ENCODE measurements at regions not wholly inside any gene's neighbourhood (a gene's known extent, or its start where the extent isn't known, plus 50 kb on each side); places are given as distances from the start of the nearest gene placed in this dataset.

DNA sequence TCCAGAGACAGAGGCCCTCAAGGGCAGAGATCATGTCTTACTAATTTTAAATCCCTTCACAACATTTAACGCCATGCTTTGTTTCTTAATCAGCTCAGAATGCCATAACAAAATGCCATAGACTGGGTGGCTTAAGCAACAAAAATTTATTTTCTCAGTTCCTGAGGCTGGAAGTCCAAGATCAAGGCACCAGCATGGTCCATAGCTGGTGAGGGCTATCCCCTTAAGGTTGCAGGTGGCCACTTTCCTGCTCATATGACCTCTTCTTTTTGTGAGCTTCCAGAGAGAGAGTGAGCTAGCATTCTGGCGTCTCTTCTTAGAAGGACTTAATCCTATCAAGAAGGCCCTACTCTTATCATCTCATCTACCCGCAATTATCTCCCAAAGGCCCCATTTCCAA is 470.3 kb downstream of the ZNF608 start:
- H3K4me3 ChIP-seq, result no peak overlapping the region
- DNase-seq (ENCODE audit: low spot score), result no peak
- TF ChIP-seq, protein P1, sequence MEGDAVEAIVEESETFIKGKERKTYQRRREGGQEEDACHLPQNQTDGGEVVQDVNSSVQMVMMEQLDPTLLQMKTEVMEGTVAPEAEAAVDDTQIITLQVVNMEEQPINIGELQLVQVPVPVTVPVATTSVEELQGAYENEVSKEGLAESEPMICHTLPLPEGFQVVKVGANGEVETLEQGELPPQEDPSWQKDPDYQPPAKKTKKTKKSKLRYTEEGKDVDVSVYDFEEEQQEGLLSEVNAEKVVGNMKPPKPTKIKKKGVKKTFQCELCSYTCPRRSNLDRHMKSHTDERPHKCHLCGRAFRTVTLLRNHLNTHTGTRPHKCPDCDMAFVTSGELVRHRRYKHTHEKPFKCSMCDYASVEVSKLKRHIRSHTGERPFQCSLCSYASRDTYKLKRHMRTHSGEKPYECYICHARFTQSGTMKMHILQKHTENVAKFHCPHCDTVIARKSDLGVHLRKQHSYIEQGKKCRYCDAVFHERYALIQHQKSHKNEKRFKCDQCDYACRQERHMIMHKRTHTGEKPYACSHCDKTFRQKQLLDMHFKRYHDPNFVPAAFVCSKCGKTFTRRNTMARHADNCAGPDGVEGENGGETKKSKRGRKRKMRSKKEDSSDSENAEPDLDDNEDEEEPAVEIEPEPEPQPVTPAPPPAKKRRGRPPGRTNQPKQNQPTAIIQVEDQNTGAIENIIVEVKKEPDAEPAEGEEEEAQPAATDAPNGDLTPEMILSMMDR (IDR thresholded peaks at IDR 0.05), result no peak
- H3K27ac ChIP-seq, result no peak overlapping the region

DNA sequence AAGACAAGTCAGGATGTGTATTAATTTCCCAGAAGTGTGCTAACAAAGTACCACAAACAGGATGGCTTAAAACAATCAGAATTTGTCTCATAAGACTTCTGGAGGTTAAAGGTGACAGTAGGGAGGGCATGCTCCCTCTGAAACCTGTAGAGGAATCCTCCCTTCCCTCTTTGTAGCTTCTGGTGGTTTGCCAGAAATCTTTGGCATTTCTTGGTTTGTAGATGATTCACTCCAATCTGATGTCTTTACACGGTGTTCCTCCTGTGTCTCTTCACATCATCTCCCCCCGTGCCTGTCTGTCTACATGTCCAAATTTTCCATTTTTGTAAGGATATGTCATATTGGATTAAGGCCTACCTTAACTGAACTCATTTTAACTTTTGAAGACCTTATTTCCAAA is 471.5 kb downstream of the ZNF608 start:
- H3K4me3 ChIP-seq, result no peak overlapping the region
- no peak overlapping the region for H3K27ac ChIP-seq
- TF ChIP-seq, protein P1 (IDR thresholded peaks at IDR 0.05), result no peak
- DNase-seq (ENCODE audit: low spot score), result no peak

DNA sequence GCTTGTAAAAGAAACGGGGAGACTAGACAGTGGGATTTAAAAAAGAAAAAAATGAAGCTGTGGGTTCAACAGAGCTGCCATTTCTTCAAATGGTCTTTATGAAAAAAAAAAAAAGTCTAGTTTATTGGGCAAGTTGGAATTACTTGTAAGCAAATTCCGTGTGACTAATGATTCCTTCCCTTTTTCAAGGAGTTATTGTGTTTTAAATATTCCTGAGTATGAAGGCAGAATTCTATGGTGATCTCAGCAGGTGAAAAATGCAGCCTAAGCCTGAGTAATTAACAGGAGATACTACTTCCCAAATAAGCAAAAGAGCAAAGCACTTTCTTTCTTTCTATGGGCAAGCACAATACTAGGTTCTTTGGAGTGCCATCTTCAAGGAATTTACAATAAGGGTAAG is 481.9 kb downstream of the ZNF608 start:
- Histone ChIP-seq H3K4me3 (no peak overlapping the region), H3K27ac (no peak overlapping the region)
- TF ChIP-seq, protein P1 (IDR thresholded peaks at IDR 0.05), result no peak
- no peak for DNase-seq (ENCODE audit: low spot score)

DNA sequence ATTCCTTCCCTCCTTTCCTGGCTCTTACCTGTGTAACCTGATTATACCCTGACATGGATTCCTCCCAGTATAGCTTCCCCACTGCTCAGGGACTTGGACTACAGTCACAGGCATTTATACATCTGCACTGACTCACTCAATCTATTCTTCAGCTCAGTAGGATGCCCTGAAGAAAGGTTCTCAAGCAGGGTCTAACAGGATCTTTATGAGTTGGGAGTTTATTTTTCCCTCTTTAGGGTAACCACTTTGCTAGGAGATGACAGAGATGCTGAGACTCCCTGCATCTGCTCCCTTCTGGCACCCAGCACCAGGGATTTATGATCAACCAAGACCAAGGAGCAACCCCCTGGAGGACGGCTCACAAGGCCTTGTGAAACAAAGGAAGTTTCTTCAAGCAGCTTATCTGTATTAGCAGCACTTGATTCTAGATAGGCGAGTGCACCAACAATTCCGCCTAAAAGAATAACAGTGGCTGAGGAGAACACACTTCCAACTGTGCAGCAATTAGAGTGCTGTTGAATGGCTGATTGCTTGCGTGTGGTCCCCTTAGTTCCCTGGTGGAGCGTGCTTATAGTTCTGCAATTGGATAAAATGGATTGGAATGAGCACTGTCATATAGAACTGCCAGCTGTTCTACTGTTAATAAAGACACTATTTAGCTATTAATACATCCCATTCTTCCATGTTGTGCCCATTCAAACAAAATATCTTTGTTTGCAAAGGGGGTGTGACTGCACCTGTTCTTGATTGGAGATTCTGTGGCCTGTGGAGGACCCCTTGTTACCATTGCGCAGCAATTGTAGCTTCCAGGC is 482.6 kb downstream of the ZNF608 start:
- no peak for DNase-seq (ENCODE audit: low spot score)
- TF ChIP-seq, protein P1 (IDR thresholded peaks at IDR 0.05), result no peak
- Histone ChIP-seq H3K4me3 (no peak overlapping the region), H3K27ac (no peak overlapping the region)

DNA sequence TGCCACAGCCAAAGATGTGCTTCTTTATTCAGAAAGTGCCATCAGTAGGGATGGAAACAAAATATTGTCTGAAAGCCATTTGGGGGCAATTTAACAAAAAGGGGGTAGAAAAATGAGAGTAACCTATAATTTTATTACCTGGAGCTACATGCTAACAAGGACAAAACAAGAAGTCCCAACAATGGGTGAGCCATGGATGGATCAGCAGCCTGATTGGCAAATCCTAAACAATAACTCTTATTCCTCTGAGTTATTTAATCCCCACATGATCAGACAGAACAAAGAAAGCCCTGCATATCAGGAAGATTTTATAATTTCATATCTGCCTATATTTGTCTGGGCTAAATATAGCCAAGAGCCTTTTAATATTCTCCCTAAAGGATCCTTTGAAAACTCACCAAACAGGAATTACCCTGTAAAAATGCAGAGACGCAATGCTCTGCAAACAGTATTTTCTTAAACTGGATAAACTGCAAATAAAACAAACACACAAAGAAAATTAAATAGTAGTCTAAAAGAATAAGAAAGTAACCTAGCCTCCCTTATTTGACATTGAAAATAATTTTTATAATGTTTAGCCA is 483.4 kb downstream of the ZNF608 start:
- TF ChIP-seq, protein P1 (IDR thresholded peaks at IDR 0.05), result no peak
- Histone ChIP-seq H3K4me3 (no peak overlapping the region), H3K27ac (no peak overlapping the region)
- DNase-seq (ENCODE audit: low spot score), result no peak

DNA sequence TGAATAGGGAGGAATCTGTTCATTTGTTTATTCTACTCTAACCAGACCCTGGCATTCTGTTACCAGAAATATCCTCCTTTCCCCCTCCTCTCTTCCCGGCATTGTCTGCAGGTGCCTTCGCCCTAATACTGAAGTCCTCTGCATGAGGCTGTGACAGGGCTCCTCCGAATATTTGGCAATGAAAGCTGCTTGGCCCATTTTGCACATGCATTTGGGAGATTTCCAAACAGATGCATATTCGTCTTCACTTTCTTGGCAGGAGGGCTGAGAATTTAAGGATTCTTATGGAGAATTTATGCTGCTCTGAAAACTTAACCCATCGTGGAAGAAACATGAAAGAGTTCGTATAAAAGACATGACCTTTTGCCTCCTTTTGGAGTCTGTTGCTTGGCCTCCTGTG is 484.0 kb downstream of the ZNF608 start:
- DNase-seq (ENCODE audit: low spot score), result no peak
- no peak overlapping the region for H3K27ac ChIP-seq
- no peak overlapping the region for H3K4me3 ChIP-seq
- TF ChIP-seq, protein P1 (IDR thresholded peaks at IDR 0.05), result no peak

DNA sequence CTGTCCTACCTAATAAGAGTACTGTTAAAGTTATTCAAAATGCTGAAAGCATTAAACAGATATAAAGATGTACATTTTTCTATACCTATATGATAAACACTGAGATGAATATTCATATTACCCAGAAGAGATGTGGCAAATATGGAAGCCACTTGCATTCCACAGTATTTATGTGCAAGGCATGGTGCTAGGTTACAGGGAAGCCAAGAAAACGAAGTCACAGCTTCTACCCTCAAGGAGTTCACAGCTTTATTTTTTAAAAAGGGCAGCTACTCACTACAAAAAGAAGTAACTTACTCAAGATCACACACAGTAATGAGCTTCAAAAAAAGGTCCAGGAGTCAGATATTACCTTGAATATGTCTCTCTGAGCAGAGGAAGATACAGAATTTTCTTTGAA is 484.6 kb downstream of the ZNF608 start:
- DNase-seq (ENCODE audit: low spot score), result no peak
- TF ChIP-seq, protein P1 (IDR thresholded peaks at IDR 0.05), result no peak
- Histone ChIP-seq H3K4me3 (no peak overlapping the region), H3K27ac (no peak overlapping the region)
